DMS79 treated with DMSO at 0.1 percent for 48 hours (cell line): ENCODE measurements at regions not wholly inside any gene's neighbourhood (a gene's known extent, or its start where the extent isn't known, plus 50 kb on each side); places are given as distances from the start of the nearest gene placed in this dataset.

ENCODE experiments used
- DNase-seq: peaks from one replicate; lab custom pipeline; 2025; lab: John Stamatoyannopoulos, UW

- DNase-seq, result no peak
These were observed 1047.4 kb upstream of the C9orf72 start for GRCh38 chr9:28620661-28621060.

GRCh38 chr9:28624771-28625170, 1051.5 kb upstream of the C9orf72 start:
- DNase-seq, result no peak

GRCh38 chr9:28628031-28628430, 1054.8 kb upstream of the C9orf72 start:
- DNase-seq, result no peak

DNA sequence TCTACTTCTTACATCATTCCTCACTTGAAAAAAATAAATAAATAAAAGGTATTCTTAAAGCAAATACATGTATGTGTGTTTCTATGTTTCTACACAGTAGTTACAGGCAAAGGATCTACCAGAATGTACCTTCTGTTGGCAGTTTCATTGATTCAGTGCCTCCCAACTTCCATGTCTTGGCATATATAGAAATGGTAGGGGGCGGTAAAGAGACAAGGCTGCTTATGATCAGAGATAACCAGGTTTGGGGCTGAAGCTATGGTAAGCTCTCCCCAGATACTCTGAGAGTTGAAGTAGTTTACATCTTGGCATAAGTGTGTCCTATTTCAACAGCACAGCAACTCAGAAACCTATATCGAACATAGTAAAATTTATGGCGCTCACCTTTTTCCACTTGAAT, 1075.4 kb upstream of the C9orf72 start:
- no peak for DNase-seq

DNA sequence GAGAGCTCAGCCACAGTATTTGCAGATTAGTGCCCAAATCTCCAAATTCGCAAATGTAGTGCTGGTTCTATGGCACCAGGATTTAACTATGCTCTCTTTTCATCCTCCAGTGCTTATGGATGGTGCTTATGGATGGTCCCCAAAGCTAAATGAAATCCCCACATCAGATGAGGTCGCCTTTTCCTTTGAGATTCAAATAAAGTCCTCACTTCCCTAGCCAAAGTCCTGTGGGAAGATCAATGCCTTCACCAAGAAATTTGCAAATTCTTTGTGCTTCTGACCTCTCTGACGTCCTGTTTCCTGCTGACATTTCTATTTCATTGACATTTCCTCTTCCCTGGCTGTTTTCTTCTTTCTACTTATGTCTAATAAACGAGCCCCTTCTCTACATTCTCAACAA, 1077.0 kb upstream of the C9orf72 start:
- DNase-seq, result no peak

GRCh38 chr9:28651050-28651722, 1077.9 kb upstream of the C9orf72 start:
- DNase-seq, result no peak

DNA sequence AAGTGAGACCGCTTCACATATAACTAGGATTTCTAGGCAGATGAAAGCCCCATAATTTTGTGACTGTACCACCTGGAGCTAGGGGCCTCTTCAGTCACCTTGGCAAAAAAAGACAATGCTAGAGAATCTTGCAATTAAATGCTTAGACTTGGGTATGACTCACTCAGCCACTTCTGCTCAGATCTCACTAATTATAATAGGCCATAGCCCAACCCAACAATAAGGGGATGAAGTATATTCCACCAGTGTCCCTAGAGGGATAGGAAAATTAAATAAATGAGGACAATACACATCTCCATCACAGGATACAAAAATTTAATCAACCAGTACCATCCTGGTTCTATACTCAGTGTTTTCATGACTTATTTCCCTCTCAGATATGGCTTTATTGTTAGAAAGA, 1079.9 kb upstream of the C9orf72 start:
- DNase-seq, result no peak

DNA sequence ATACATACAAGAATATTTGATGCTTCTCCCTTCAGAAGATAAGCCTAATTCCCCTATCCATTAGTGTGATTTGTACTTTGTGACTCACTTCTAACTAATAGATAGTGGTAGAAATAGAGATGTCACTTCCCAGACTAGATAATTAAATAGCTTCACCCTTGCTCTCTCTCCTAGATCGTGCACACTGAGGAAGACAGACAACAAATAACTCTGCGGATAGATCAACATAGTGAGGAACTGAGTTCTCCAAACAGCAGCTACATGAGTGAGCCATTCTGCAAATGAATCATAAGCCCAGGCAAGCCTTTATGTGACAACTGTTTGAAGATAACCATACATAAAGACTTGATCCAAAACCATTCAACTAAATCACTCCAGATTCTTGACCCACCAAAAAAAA, 1083.4 kb upstream of the C9orf72 start:
- DNase-seq, result no peak

GRCh38 chr9:28661853-28662252, 1088.6 kb upstream of the C9orf72 start:
- DNase-seq, result no peak

GRCh38 chr9:28662675-28663074, 1089.4 kb upstream of the C9orf72 start:
- DNase-seq, result no peak

GRCh38 chr9:28668158-28668557, 1094.9 kb upstream of the C9orf72 start:
- no peak for DNase-seq

DNA sequence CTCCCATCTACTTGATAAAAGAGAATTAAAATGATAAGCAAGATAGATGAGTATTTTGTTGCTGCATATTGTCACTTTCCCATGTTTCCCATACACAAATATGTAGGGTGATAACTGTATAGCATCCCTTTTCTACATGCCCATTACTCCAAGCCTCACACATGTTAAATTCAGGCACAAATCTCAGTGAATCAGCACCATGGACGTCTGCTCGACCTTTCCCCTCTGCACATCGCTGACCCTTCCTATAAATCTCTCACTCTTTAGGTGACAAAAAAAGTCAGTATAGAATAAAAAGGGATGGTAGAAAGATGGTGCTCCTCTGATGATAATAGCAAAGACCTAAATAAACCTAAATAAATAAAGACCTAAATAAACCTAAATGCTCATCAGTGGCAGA, 1097.7 kb upstream of the C9orf72 start:
- DNase-seq, result no peak

GRCh38 chr9:28678097-28678496, 1104.8 kb upstream of the C9orf72 start:
- no peak for DNase-seq

DNA sequence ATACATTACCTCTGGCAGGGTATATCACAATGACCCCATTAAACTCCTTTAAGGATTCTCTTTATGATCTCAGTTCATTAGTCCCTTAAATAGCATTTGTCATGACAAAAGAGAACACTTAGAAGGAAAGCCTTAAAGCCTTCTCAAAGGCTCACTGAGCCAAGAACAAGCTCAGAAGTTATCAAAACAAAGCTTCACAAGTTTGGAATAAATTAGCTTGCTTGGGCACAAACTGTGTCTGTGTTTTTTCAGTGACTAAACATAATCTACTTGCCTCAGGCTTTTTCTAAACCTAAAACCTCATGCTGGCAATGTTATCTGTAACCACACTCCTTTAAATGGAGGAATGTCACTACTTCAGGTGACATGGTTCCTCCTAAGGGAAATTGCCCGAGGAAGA, 1114.9 kb upstream of the C9orf72 start:
- no peak for DNase-seq

DNA sequence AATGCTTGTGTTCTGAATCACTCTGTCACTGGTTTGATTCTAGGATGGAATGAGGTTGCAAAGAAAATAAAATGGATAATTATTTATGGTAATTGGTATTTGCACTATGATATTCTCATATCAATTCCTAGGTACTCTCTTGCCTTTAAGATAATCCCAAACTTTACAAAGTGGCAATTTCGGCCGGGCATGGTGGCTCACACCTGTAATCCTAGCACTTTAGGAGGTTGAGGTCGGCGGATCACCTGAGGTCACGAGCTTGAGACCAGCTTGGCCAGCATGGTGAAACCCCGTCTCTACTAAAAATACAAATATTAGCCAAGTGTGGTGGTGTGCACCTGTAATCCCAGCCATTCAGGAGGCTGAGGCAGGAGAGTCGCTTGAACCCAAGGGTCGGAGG, 1118.7 kb upstream of the C9orf72 start:
- DNase-seq, result no peak

GRCh38 chr9:28696960-28697359, 1123.7 kb upstream of the C9orf72 start:
- no peak for DNase-seq

- DNase-seq, result no peak
These were observed 1126.4 kb upstream of the C9orf72 start for GRCh38 chr9:28699632-28700031.

GRCh38 chr9:28707616-28708015, 1134.3 kb upstream of the C9orf72 start:
- no peak for DNase-seq

DNA sequence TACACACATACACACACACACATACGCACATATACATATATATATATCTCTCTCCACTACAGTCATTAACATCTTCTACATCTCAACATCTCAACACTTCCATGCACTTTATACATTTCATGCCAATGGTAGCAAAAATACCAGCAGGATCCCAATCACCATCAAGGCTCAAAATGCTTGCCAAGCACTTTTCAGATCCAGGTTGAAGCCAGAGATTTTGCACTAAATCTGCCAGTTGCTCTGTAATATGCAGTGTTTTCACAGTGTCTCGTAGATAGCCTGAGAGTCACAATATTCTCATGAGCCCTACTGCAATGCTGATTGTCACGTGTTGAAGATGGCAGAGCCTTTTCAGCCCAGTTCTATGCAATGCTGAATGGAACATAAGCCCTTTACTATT, 1140.9 kb upstream of the C9orf72 start:
- DNase-seq, result no peak

- no peak for DNase-seq
These were observed 1144.9 kb upstream of the C9orf72 start for GRCh38 chr9:28718226-28718625.

- no peak for DNase-seq
These were observed 1147.5 kb upstream of the C9orf72 start for GRCh38 chr9:28720746-28721145.

DNA sequence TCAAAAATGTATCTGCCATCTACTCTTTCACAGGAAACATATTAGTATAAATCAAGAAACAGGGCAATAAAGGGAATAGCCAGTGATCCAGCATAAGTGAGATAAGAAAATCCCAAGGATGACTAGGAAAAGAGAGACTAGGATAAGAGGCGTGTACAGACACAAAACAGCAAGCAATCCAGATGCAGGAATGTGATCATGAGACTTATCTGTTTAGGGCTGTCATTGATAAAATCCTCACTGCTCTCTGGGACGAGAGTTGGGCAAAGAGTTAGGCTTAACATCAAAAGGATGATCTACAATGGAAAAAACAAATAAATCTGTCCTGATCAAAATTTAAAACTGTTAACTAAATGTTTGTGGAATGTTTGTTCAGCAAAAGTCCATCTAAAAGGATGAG, 1156.8 kb upstream of the C9orf72 start:
- no peak for DNase-seq

DNA sequence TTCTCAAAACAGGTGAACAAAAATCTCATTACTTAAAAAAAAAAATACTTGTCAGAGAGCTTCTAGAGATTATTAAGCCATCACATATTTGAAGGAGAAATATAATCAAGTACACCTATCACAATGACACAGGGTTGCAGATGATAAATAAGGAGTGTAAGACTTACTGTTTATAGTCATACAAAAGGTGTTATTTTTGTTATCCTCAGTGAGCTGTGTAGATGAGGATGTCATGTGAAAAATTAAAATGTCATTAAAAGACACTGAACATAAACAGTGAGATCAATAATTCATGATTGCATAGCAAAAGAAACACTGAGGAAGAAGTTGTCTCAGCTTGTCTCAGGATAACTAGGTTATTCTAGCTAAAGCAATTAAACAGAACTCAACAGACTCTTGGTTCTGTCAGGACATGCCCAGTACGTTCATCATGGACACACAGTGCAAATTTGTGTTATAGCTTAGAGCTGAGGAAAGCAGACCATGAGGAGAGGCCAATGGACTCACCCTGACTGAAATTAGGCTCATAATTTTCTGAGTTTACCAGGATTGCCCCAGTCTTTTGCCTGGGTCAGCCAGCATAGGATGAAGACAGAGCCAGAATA, 1162.6 kb upstream of the C9orf72 start:
- no peak for DNase-seq

DNA sequence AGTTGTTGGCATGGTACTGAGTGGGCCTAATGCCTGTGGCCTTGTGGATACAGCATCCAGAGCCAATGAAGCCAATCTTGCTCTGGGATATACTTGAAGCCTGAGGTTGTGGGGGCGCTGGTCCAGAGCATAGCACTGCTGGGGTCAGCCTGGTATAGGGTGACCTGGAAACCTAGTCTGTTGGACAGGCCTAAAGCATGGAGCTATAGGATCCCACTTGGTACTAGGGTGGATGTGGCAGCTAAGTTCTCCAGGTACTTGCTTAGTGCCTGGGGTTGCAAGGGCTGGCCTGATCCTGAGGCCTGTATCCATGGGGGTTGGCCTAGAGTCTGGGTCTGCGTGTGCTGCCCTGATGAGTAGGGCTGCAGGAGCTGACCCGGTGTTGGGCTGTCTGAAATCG, 1168.2 kb upstream of the C9orf72 start:
- no peak for DNase-seq
